Breast epithelium (tissue), 4 donors: ENCODE measurements at regions not wholly inside any gene's neighbourhood (a gene's known extent, or its start where the extent isn't known, plus 50 kb on each side); places are given as distances from the start of the nearest gene placed in this dataset.

Experiments used
- DNase-seq, 2 donors: peaks; one replicate each; pipeline ENCODE4 v3.0.0-alpha.2; 2019; ENCODE audit warnings: low spot score in 2 of 2
- H3K27ac ChIP-seq, 2 donors: fragments of 200-600 bp; sonication (generic) in 1 of 2; one replicate each; pipeline ENCODE4 v1.5.1; 2016 to 2019; ENCODE audit warnings: mild to moderate bottlenecking in 1 of 2
- H3K27me3 ChIP-seq, 2 donors: fragments of 200-600 bp; sonication (generic) in 1 of 2; one replicate each; pipeline versions ENCODE4 v1.5.1 to v1.6.0; 2017 to 2019; ENCODE audit warnings: control low read depth in 1 of 2, mild to moderate bottlenecking in 1 of 2
- H3K36me3 ChIP-seq: fragments of 200-600 bp; one replicate; pipeline ENCODE4 v1.5.1; 2019
- H3K4me1 ChIP-seq, 2 donors: fragments of 200-600 bp; sonication (generic); one replicate each; pipeline ENCODE4 v1.5.1; 2016 to 2019; ENCODE audit warnings: control low read depth in 1 of 2
- H3K4me3 ChIP-seq, 3 donors: fragments of 200-600 bp; sonication (generic); 1 replicate in 2 of 3; 2 replicates in 1 of 3; pipeline ENCODE4 v1.5.1; 2016 to 2019; ENCODE audit warnings: mild to moderate bottlenecking in 3 of 3, moderate library complexity in 2 of 3
- H3K9me3 ChIP-seq, 2 donors: fragments of 200-600 bp; sonication (generic) in 1 of 2; one replicate each; pipeline ENCODE4 v1.5.1; 2016 to 2019; ENCODE audit warnings: control low read depth in 1 of 2
- CTCF ChIP-seq, 3 donors: fragments of 450-650 bp; IDR thresholded peaks; one replicate each; pipeline ENCODE4 v1.5.1; 2016 to 2017; ENCODE audit warnings: antibody characterized with exemption in 3 of 3, mild to moderate bottlenecking in 3 of 3, moderate library complexity in 3 of 3
- POLR2A ChIP-seq: fragments of 450-650 bp; IDR thresholded peaks from one replicate; pipeline ENCODE4 v1.6.1; 2016; ENCODE audit warnings: antibody characterized with exemption, mild to moderate bottlenecking, moderate library complexity
- POLR2AphosphoS5 ChIP-seq, 3 donors: sonication (generic); formaldehyde crosslinking; IDR thresholded peaks; one replicate each; pipeline ENCODE4 v1.6.1; 2017; ENCODE audit warnings: antibody characterized with exemption in 3 of 3
- intact Hi-C: fragments of 100-400 bp; cut with DNase I; formaldehyde crosslinking; loops from one replicate; pipeline ENCODE4 v1.15.1; 2023; ENCODE audit warnings: low total_unique reads

GRCh38 chr3:514192-514591, 317.6 kb downstream of the CHL1 start:
- Histone ChIP-seq H3K36me3 (no peaks in the 10 kb centered on the region), H3K27ac (no peak overlapping the region), H3K4me3 (no peak overlapping the region), H3K27me3 (no peaks in the 10 kb centered on the region), H3K9me3 (peaks cover 0 to 2% of the 10 kb centered on the region in 2 donors), H3K4me1 (no peaks in the 10 kb centered on the region)
- DNase-seq, result no peak
- intact Hi-C loops, result no loop called here
- no peak for TF ChIP-seq POLR2AphosphoS5 (IDR thresholded peaks at IDR 0.05)
- no peak for TF ChIP-seq POLR2A
- TF ChIP-seq CTCF (IDR thresholded peaks at IDR 0.05), result no peak

GRCh38 chr3:519026-519425, 322.5 kb downstream of the CHL1 start:
- H3K9me3 ChIP-seq, result no peaks in the 10 kb centered on the region
- no peak overlapping the region for H3K4me3 ChIP-seq
- no peaks in the 10 kb centered on the region for H3K36me3 ChIP-seq
- no peaks in the 10 kb centered on the region for H3K27me3 ChIP-seq
- H3K4me1 ChIP-seq, result no peaks in the 10 kb centered on the region
- intact Hi-C loops, result no loop called here
- no peak for DNase-seq
- no peak for TF ChIP-seq CTCF (IDR thresholded peaks at IDR 0.05)
- H3K27ac ChIP-seq, result no peak overlapping the region

GRCh38 chr3:522888-523287, 326.3 kb downstream of the CHL1 start:
- DNase-seq, result no peak
- Histone ChIP-seq H3K27me3 (no peaks in the 10 kb centered on the region), H3K36me3 (no peaks in the 10 kb centered on the region), H3K9me3 (no peaks in the 10 kb centered on the region), H3K4me1 (no peaks in the 10 kb centered on the region), H3K4me3 (no peak overlapping the region), H3K27ac (no peak overlapping the region)
- intact Hi-C loops, result no loop called here
- TF ChIP-seq POLR2A (no peak), POLR2AphosphoS5 (IDR thresholded peaks at IDR 0.05) (no peak), CTCF (IDR thresholded peaks at IDR 0.05) (no peak)

- no peak for TF ChIP-seq CTCF (IDR thresholded peaks at IDR 0.05)
- no peak for TF ChIP-seq POLR2A
- TF ChIP-seq POLR2AphosphoS5 (IDR thresholded peaks at IDR 0.05), result no peak
- Histone ChIP-seq H3K4me3 (no peak overlapping the region), H3K9me3 (no peaks in the 10 kb centered on the region), H3K36me3 (no peaks in the 10 kb centered on the region), H3K27ac (no peak overlapping the region), H3K27me3 (no peaks in the 10 kb centered on the region), H3K4me1 (no peaks in the 10 kb centered on the region)
- DNase-seq, result no peak
- intact Hi-C loops, result no loop called here
Observed at GRCh38 chr3:525415-525814, 328.9 kb downstream of the CHL1 start.

- Histone ChIP-seq H3K4me3 (peak overlapping the region; percentile 20 to 58 (median 22)), H3K4me1 (no peaks in the 10 kb centered on the region), H3K36me3 (no peaks in the 10 kb centered on the region), H3K27ac (no peak overlapping the region), H3K27me3 (no peaks in the 10 kb centered on the region), H3K9me3 (peaks cover 5 to 6% of the 10 kb centered on the region in 2 donors)
- intact Hi-C loops, result no loop called here
- TF ChIP-seq POLR2A (no peak), CTCF (IDR thresholded peaks at IDR 0.05) (peak in 1 of 3 donors; percentile 35)
- DNase-seq, result no peak
Observed at GRCh38 chr3:535566-536416, 339.2 kb downstream of the CHL1 start.
